ENCODE measurements at regions not wholly inside any gene's neighbourhood (a gene's known extent, or its start where the extent isn't known, plus 50 kb on each side); places are given as distances from the start of the nearest gene placed in this dataset.
A peak's percentile ranks its signal among the peaks of the same experiment; 100 is the strongest.

DNA sequence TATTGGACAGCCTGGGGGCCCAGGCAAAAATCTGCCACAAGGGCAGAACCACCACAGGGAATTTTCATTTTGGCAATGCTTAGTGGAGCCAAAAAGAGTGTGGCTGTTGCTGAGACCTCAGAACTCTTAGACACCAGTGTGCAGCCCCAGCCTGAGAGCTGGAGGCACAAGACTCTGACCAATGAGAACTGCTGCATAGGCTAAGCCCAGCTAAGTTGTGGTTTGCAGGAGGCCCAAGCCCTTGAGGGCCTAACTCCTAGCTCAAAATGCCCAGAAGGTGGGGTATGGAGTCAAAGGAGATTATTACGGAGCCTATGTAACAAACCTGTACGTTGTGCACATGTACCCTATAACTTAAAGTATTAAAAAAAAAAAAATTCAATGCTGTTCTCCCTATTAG, 296.7 kb downstream of the TRAM1L1 start:
- Histone ChIP-seq H3K4me3 (no peak overlapping the region), H3K4me1 (no peaks in the 10 kb centered on the region), H3K27ac (no peak overlapping the region), H3K27me3 (replicated peaks in 1 of 7) (no peaks in the 10 kb centered on the region), H3K36me3 (no peaks in the 10 kb centered on the region), H3K9me3 (no peaks in the 10 kb centered on the region)
- WGBS, 5 donors = 83 to 95% (median 88%) methylated on average over 2 of the region's 2 CpGs
- intact Hi-C loops (cut with DNase I; ENCODE audit: low total_unique reads) = no loop called here
- peak; percentile 43 for DNase-seq
- TF ChIP-seq, protein P1, sequence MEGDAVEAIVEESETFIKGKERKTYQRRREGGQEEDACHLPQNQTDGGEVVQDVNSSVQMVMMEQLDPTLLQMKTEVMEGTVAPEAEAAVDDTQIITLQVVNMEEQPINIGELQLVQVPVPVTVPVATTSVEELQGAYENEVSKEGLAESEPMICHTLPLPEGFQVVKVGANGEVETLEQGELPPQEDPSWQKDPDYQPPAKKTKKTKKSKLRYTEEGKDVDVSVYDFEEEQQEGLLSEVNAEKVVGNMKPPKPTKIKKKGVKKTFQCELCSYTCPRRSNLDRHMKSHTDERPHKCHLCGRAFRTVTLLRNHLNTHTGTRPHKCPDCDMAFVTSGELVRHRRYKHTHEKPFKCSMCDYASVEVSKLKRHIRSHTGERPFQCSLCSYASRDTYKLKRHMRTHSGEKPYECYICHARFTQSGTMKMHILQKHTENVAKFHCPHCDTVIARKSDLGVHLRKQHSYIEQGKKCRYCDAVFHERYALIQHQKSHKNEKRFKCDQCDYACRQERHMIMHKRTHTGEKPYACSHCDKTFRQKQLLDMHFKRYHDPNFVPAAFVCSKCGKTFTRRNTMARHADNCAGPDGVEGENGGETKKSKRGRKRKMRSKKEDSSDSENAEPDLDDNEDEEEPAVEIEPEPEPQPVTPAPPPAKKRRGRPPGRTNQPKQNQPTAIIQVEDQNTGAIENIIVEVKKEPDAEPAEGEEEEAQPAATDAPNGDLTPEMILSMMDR (IDR thresholded peaks at IDR 0.05 in 8 of 11, conservative IDR thresholded peaks at IDR 0.05 in 3 of 11) = no peak
- TF ChIP-seq POLR2AphosphoS5 (IDR thresholded peaks at IDR 0.05) (no peak), POLR2A (IDR thresholded peaks at IDR 0.05) (no peak)

DNA sequence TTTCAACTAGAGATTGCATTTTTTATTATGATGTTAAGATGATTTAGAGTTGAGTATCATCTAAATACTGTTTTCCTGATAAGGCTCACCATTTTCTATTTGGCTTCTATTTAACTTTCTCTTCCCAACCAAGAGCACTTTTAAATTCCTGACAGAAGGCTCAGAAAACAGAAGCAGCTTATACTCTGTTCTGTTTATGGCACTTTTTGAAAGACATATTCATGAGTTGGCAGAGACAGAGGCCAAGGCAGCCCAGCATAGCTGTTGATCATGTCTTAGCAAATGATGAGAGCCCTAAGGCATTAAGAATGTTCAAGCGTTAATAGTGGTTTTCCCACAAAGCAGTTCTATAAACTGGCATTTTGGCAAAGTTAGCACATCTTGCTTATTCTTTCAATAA, 330.3 kb downstream of the TRAM1L1 start:
- TF ChIP-seq POLR2AphosphoS5 (IDR thresholded peaks at IDR 0.05) (no peak), POLR2A (IDR thresholded peaks at IDR 0.05) (no peak)
- TF ChIP-seq, protein P1 (IDR thresholded peaks at IDR 0.05 in 8 of 11, conservative IDR thresholded peaks at IDR 0.05 in 3 of 11) = no peak
- no peaks in the 10 kb centered on the region for H3K9me3 ChIP-seq
- no peak overlapping the region for H3K4me3 ChIP-seq
- H3K27me3 ChIP-seq (replicated peaks in 1 of 7) = no peaks in the 10 kb centered on the region
- intact Hi-C loops (cut with DNase I; ENCODE audit: low total_unique reads) = no loop called here
- WGBS, 5 donors = 46 to 95% (median 92%) methylated on average over 1 of the region's 1 CpG
- no peak overlapping the region for H3K27ac ChIP-seq
- H3K36me3 ChIP-seq = no peaks in the 10 kb centered on the region
- DNase-seq = no peak
- no peaks in the 10 kb centered on the region for H3K4me1 ChIP-seq

DNA sequence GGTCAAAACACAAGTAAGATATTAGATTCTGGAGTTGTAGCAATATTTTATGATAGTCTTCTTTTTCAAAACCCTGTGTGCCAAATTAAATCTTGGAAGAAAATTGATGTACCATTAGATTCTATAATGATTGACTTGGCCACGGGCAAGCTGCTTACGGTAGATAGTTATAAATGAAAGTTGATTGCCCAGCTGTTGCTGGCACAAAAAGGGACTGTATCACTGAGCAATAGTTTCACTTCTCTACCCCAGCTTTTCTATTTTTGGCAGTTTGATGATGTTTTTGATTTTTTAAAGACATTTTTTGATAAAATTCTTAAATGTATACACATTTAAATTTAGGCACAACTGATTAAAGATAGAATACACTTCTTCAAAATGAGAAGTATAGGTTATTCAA, 333.3 kb downstream of the TRAM1L1 start:
- intact Hi-C loops (cut with DNase I; ENCODE audit: low total_unique reads) = no loop called here
- no peak overlapping the region for H3K4me3 ChIP-seq
- no peak for DNase-seq
- no peaks in the 10 kb centered on the region for H3K27me3 ChIP-seq (replicated peaks in 1 of 7)
- no peaks in the 10 kb centered on the region for H3K36me3 ChIP-seq
- no peak overlapping the region for H3K27ac ChIP-seq
- TF ChIP-seq, protein P1 (IDR thresholded peaks at IDR 0.05 in 8 of 11, conservative IDR thresholded peaks at IDR 0.05 in 3 of 11) = no peak
- TF ChIP-seq POLR2A (IDR thresholded peaks at IDR 0.05) (no peak), POLR2AphosphoS5 (IDR thresholded peaks at IDR 0.05) (no peak)
- 73 to 82% (median 79%) methylated on average over 2 of the region's 2 CpGs for WGBS, 5 donors
- H3K9me3 ChIP-seq = no peaks in the 10 kb centered on the region
- H3K4me1 ChIP-seq = no peaks in the 10 kb centered on the region

DNA sequence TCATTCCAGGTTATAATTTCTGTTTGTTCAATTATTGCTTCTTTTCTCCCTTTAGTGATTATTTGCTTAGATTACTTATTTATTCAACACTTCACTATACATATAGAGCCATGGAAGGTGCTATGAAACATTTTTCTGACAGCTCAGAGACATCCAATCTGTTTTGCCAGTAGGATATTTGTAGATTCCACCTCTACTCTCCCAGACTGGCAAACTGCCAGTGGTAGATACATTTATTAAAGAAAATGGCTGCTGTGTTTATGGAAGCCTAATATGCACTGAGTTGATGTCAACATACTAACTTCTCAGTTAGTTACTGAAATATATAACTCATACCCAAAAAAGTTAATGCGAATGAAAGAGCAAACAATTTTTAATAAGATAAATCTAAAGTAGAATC, 348.6 kb downstream of the TRAM1L1 start:
- no peak overlapping the region for H3K27ac ChIP-seq
- no peaks in the 10 kb centered on the region for H3K36me3 ChIP-seq
- intact Hi-C loops (cut with DNase I; ENCODE audit: low total_unique reads) = no loop called here
- H3K27me3 ChIP-seq (replicated peaks in 1 of 7) = no peaks in the 10 kb centered on the region
- no peaks in the 10 kb centered on the region for H3K4me1 ChIP-seq
- TF ChIP-seq, protein P1 (IDR thresholded peaks at IDR 0.05 in 8 of 11, conservative IDR thresholded peaks at IDR 0.05 in 3 of 11) = no peak
- DNase-seq = no peak
- peaks cover 0 to 6% (median 0%) of the 10 kb centered on the region in 8 donors for H3K9me3 ChIP-seq
- no peak overlapping the region for H3K4me3 ChIP-seq
- WGBS, 5 donors = 91 to 98% (median 95%) methylated on average over 1 of the region's 1 CpG
